BLaER1 (cell line): ENCODE measurements at regions not wholly inside any gene's neighbourhood (a gene's known extent, or its start where the extent isn't known, plus 50 kb on each side); places are given as distances from the start of the nearest gene placed in this dataset.

Experiments
- H3K27ac ChIP-seq: shearing (Covaris generic); formaldehyde crosslinking; 2 replicates; pipeline ENCODE4 v1.8.1; 2022
- H3K27me3 ChIP-seq: shearing (Covaris generic); formaldehyde crosslinking; 2 replicates; pipeline ENCODE4 v1.8.1; 2022
- H3K36me3 ChIP-seq: shearing (Covaris generic); formaldehyde crosslinking; 2 replicates; pipeline ENCODE4 v1.8.1; 2022
- H3K4me1 ChIP-seq: shearing (Covaris generic); formaldehyde crosslinking; 2 replicates; pipeline ENCODE4 v1.8.1; 2022
- H3K4me2 ChIP-seq: shearing (Covaris generic); formaldehyde crosslinking; 2 replicates; pipeline ENCODE4 v1.8.1; 2022
- H3K4me3 ChIP-seq: shearing (Covaris generic); formaldehyde crosslinking; 2 replicates; pipeline ENCODE4 v1.8.1; 2022
- H3K9ac ChIP-seq: shearing (Covaris generic); formaldehyde crosslinking; 2 replicates; pipeline ENCODE4 v1.8.1; 2022
- H3K9me3 ChIP-seq: shearing (Covaris generic); formaldehyde crosslinking; 2 replicates; pipeline ENCODE4 v1.8.1; 2022
- H4K20me1 ChIP-seq: shearing (Covaris generic); formaldehyde crosslinking; 2 replicates; pipeline ENCODE4 v1.8.1; 2022
- Cebpa-rat ChIP-seq: shearing (Covaris generic); IDR thresholded peaks from 2 replicates; pipeline ENCODE4 v1.8.1; 2022

- Histone ChIP-seq H3K9ac (no peak overlapping the region), H3K4me3 (no peak overlapping the region), H3K9me3 (peaks cover 41% of the 10 kb centered on the region), H3K4me1 (peaks cover 5% of the 10 kb centered on the region), H3K27ac (no peak overlapping the region), H3K36me3 (no peaks in the 10 kb centered on the region), H4K20me1 (no peaks in the 10 kb centered on the region), H3K4me2 (no peak overlapping the region), H3K27me3 (no peaks in the 10 kb centered on the region)
- TF ChIP-seq Cebpa-rat: no peak
These were observed 78.0 kb upstream of the GTSF1L start for GRCh38 chr20:43804781-43805180.

- TF ChIP-seq Cebpa-rat: no peak
- Histone ChIP-seq H3K4me1 (peaks cover 20% of the 10 kb centered on the region), H3K27me3 (no peaks in the 10 kb centered on the region), H3K4me3 (no peak overlapping the region), H4K20me1 (no peaks in the 10 kb centered on the region), H3K36me3 (no peaks in the 10 kb centered on the region), H3K4me2 (no peak overlapping the region), H3K27ac (no peak overlapping the region), H3K9ac (no peak overlapping the region), H3K9me3 (peaks cover 26% of the 10 kb centered on the region)
These were observed 76.5 kb upstream of the GTSF1L start for GRCh38 chr20:43803276-43803675.

GRCh38 chr20:43800186-43800585 lies 73.4 kb upstream of the GTSF1L start:
- Histone ChIP-seq H3K9ac (no peak overlapping the region), H3K27me3 (no peaks in the 10 kb centered on the region), H3K4me1 (peaks cover 21% of the 10 kb centered on the region), H3K9me3 (peaks cover 24% of the 10 kb centered on the region), H3K4me2 (no peak overlapping the region), H4K20me1 (no peaks in the 10 kb centered on the region), H3K36me3 (no peaks in the 10 kb centered on the region), H3K4me3 (no peak overlapping the region), H3K27ac (no peak overlapping the region)
- TF ChIP-seq Cebpa-rat: no peak

DNA sequence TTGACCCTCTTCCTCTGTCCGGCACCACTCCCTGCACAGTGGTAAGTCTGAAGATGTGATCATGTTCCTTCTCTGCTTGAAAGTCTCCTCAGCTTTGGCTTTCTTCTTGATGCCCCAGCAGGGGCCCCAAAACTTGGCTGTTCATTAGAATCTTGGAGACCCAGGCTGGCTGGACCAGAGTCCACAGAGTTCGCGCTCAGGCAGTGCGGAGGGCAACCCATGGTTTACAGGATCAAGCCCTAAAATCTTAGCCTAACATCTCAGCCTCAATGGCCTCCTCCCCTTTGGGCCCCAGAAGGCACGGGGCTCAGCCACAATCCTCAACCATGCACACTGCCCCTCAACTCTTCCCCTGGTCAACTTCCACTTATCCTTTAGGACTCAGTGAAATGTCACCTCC lies 72.9 kb upstream of the GTSF1L start:
- no peak for TF ChIP-seq Cebpa-rat
- no peaks in the 10 kb centered on the region for H3K27me3 ChIP-seq
- peak overlapping the region; percentile 35; the same call in 1 of the 2 replicates for H3K4me2 ChIP-seq
- H4K20me1 ChIP-seq: no peaks in the 10 kb centered on the region
- H3K4me3 ChIP-seq: no peak overlapping the region
- H3K9me3 ChIP-seq: peaks cover 20% of the 10 kb centered on the region
- peaks cover 21% of the 10 kb centered on the region for H3K4me1 ChIP-seq
- no peak overlapping the region for H3K27ac ChIP-seq
- no peak overlapping the region for H3K9ac ChIP-seq
- no peaks in the 10 kb centered on the region for H3K36me3 ChIP-seq

GRCh38 chr20:43799150-43799711 lies 72.4 kb upstream of the GTSF1L start:
- Histone ChIP-seq H3K27ac (no peak overlapping the region), H3K9me3 (peaks cover 14% of the 10 kb centered on the region), H3K27me3 (no peaks in the 10 kb centered on the region), H3K4me3 (no peak overlapping the region), H3K36me3 (no peaks in the 10 kb centered on the region), H3K9ac (no peak overlapping the region), H4K20me1 (no peaks in the 10 kb centered on the region), H3K4me2 (peak overlapping the region; percentile 35), H3K4me1 (peaks cover 21% of the 10 kb centered on the region)
- no peak for TF ChIP-seq Cebpa-rat

DNA sequence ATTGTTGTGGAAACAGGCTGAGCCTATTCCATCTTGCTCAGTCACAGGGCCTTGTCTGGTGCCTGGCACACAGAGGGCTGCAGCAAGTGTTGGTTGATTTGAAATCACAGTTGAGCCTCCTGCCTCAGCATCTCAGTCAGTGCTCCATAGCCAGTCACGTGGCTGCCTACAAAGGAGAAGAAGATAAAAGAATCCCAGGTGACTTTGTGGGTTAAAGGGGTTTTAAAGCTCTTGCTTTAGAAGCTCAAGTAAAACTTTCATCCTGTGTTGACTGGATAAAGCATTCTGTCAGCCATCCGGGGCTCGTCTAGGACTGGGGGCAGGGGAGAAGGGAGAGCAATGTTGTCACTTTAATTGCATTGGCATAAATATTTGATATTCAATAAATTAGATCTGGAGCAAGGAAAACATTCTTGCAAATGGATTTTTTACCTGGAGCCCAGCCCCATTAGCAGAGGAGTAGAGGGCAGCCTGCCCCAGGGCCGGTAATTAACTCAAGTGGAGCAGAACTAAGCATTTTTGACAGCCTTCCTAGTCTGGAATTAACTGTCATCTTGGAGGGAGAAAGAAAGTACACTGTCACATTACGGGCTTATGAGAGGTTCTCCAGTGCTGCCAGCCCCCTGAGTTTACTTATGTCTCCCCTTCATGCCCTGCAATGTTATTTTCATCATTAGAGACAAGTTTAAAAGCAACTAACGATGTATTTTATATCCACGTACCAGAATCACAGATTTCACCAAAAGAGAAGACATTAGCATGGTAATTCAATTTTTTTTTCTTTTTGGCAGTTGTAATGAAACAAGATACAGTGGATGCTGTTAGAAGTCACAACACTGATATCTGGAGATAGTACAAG lies 71.7 kb upstream of the GTSF1L start:
- Histone ChIP-seq H3K4me2 (peak overlapping the region; percentile 35), H3K9me3 (peaks cover 7% of the 10 kb centered on the region; the same call in 1 of the 2 replicates), H3K36me3 (no peaks in the 10 kb centered on the region), H4K20me1 (no peaks in the 10 kb centered on the region), H3K9ac (no peak overlapping the region), H3K27ac (no peak overlapping the region), H3K4me1 (peaks cover 21% of the 10 kb centered on the region), H3K4me3 (no peak overlapping the region), H3K27me3 (no peaks in the 10 kb centered on the region)
- no peak for TF ChIP-seq Cebpa-rat

DNA sequence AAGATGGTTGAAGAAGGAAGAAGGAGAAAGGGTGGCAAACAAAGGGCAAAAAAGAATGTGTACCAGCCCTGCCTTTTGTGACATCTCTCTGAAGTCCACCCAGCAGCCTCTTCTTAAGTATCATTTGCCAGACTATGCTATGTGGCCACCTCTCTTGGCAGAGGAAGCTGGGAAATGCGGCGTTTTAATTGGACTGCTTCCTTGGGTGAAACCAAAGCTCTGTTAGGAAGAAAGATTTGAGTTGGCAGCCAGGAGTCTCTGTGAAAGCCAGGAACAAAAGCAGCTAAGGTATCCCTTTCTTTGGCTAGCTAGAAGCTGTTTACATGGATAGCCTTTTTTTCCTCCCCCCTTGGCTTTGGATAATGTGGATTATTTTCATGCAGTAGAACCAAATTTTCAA lies 67.5 kb upstream of the GTSF1L start:
- Histone ChIP-seq H3K4me2 (no peak overlapping the region), H3K27ac (no peak overlapping the region), H3K4me3 (no peak overlapping the region), H3K4me1 (peaks cover 12% of the 10 kb centered on the region), H3K9ac (no peak overlapping the region), H3K9me3 (peaks cover 13% of the 10 kb centered on the region), H4K20me1 (no peaks in the 10 kb centered on the region), H3K27me3 (no peaks in the 10 kb centered on the region), H3K36me3 (no peaks in the 10 kb centered on the region)
- no peak for TF ChIP-seq Cebpa-rat

DNA sequence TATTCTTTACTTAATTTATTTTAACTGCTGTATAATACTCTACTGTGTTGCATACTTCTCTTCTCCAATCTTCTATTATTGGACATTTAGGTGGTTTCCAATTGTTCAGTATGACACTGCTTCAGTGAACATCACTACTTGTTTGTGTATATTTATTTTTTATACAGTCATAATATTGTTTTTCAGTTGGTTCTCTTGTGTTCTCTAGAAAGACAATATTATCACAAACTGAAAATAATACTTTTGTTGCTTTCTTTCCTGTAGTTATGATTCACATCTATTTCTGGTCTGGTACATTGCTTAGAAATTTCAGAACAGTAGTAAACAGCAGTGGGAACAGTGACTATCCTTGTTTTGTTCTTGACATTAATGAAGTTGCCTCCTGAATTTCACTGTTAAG lies 62.8 kb upstream of the GTSF1L start:
- H3K4me2 ChIP-seq: no peak overlapping the region
- H3K4me1 ChIP-seq: no peaks in the 10 kb centered on the region
- no peak overlapping the region for H3K27ac ChIP-seq
- no peaks in the 10 kb centered on the region for H4K20me1 ChIP-seq
- no peak overlapping the region for H3K4me3 ChIP-seq
- H3K9ac ChIP-seq: no peak overlapping the region
- no peaks in the 10 kb centered on the region for H3K36me3 ChIP-seq
- H3K9me3 ChIP-seq: peaks cover 13% of the 10 kb centered on the region
- no peak for TF ChIP-seq Cebpa-rat
- no peaks in the 10 kb centered on the region for H3K27me3 ChIP-seq

- H3K9me3 ChIP-seq: peaks cover 17% of the 10 kb centered on the region
- H3K4me2 ChIP-seq: no peak overlapping the region
- H3K9ac ChIP-seq: no peak overlapping the region
- H3K27me3 ChIP-seq: no peaks in the 10 kb centered on the region
- no peak overlapping the region for H3K27ac ChIP-seq
- no peak overlapping the region for H3K4me3 ChIP-seq
- H3K36me3 ChIP-seq: no peaks in the 10 kb centered on the region
- H3K4me1 ChIP-seq: peaks cover 3% of the 10 kb centered on the region
- TF ChIP-seq Cebpa-rat: no peak
- H4K20me1 ChIP-seq: no peaks in the 10 kb centered on the region
These were observed 61.1 kb upstream of the GTSF1L start for GRCh38 chr20:43787937-43788336.

- no peak overlapping the region for H3K9ac ChIP-seq
These were observed 60.1 kb upstream of the GTSF1L start for GRCh38 chr20:43786885-43787284.

More at GRCh38 chr20:43786885-43787284, 60.1 kb upstream of the GTSF1L start:
- no peaks in the 10 kb centered on the region for H3K27me3 ChIP-seq
- peaks cover 15% of the 10 kb centered on the region for H3K9me3 ChIP-seq
- no peak overlapping the region for H3K4me2 ChIP-seq
- H3K4me3 ChIP-seq: no peak overlapping the region
- H3K36me3 ChIP-seq: no peaks in the 10 kb centered on the region
- no peaks in the 10 kb centered on the region for H4K20me1 ChIP-seq
- TF ChIP-seq Cebpa-rat: no peak
- peaks cover 13% of the 10 kb centered on the region for H3K4me1 ChIP-seq
- H3K27ac ChIP-seq: no peak overlapping the region
